ENCODE measurements at regions not wholly inside any gene's neighbourhood (a gene's known extent, or its start where the extent isn't known, plus 50 kb on each side); places are given as distances from the start of the nearest gene placed in this dataset.

DNA sequence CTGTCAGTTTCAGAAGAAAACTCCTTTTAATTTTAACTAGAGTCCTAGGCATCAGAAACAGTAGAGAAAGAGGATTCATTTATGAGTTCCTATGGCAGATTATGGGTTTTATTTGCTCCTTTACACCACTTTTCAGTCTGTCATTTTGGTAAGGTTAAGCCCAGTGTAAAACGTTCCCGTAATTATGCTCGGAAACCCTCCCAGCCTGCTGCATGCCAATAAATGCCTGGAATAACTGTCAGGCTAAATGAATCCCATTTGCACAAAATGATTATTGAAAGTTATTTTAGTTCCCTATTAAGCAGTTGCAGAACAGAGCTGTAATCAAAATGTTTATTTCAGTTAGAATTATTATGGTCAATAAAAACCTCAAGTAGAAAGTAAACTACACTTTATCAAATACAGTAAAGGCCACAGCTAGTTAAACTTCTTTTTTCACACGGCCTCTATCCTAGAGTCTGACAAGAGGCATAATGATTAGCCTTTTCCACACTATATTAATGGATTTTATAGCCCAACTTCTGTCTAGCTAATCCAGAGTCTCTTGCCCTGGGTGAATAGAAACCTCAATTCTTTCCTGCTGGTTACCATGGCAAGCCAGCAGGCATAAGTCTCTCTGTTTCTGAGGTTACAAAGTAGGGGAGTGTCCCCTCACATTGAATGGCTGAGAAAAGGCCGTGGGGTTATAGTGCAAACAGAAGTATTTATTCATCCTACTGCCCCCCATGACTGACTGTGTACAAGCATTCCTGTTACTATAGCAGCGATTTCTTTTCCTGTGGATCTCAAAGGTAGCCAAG is 80.8 kb upstream of the NPVF start:
- no peak overlapping the region for H3K4me3 ChIP-seq (ENCODE audit: low read depth, low read length)
- TF ChIP-seq, protein P1, sequence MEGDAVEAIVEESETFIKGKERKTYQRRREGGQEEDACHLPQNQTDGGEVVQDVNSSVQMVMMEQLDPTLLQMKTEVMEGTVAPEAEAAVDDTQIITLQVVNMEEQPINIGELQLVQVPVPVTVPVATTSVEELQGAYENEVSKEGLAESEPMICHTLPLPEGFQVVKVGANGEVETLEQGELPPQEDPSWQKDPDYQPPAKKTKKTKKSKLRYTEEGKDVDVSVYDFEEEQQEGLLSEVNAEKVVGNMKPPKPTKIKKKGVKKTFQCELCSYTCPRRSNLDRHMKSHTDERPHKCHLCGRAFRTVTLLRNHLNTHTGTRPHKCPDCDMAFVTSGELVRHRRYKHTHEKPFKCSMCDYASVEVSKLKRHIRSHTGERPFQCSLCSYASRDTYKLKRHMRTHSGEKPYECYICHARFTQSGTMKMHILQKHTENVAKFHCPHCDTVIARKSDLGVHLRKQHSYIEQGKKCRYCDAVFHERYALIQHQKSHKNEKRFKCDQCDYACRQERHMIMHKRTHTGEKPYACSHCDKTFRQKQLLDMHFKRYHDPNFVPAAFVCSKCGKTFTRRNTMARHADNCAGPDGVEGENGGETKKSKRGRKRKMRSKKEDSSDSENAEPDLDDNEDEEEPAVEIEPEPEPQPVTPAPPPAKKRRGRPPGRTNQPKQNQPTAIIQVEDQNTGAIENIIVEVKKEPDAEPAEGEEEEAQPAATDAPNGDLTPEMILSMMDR (IDR thresholded peaks at IDR 0.05; ENCODE audit: insufficient read depth, low read length, poor library complexity, severe bottlenecking) = no peak
- H3K27me3 ChIP-seq (ENCODE audit: control insufficient read depth, insufficient read depth, low read length) = no peaks in the 10 kb centered on the region
- no peaks in the 10 kb centered on the region for H3K36me3 ChIP-seq (ENCODE audit: control insufficient read depth, insufficient read depth, low read length)
- DNase-seq (ENCODE audit: low read depth) = no peak

DNA sequence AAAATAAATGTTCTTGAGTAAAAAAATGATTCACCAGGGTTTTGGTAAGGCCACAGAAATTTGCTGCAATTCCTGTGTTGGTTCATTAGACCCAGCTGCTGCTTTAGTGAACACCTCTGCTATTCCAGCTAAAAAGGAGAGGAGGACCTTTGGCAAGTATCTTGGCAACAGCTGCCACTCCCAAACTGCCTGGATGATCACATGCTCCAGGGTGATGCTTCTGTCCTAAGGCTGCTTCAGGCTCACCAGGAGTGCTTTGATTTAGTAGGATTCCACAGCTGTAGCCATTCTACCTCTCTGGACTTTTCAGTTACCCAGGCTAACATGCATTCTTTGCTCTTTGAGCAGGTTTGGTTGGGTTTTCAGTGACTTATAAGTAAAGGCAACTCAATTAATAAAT is 82.6 kb upstream of the NPVF start:
- DNase-seq (ENCODE audit: low read depth) = no peak
- H3K27me3 ChIP-seq (ENCODE audit: control insufficient read depth, insufficient read depth, low read length) = no peaks in the 10 kb centered on the region
- no peaks in the 10 kb centered on the region for H3K36me3 ChIP-seq (ENCODE audit: control insufficient read depth, insufficient read depth, low read length)
- no peak overlapping the region for H3K4me3 ChIP-seq (ENCODE audit: low read depth, low read length)
- TF ChIP-seq, protein P1 (IDR thresholded peaks at IDR 0.05; ENCODE audit: insufficient read depth, low read length, poor library complexity, severe bottlenecking) = no peak

DNA sequence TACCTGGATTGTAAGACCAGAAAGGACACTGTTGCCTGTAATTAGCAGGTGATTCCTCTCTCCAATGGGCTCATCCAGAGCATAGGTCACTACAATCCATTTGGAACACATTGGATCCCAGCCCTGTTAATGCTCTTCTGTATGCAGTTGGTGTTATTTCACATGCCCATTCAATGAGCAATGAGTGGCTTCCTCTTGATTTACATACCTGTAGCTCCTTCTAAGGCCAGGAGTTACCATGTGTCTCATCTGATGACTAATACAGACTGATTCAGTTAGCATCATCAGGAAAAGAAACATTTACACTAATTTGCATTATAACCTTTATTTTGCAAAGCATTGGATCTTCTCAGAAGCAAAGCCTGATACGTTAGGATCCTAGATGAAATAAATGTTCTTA is 83.1 kb upstream of the NPVF start:
- Histone ChIP-seq H3K4me3 (ENCODE audit: low read depth, low read length) (no peak overlapping the region), H3K27me3 (ENCODE audit: control insufficient read depth, insufficient read depth, low read length) (no peaks in the 10 kb centered on the region), H3K36me3 (ENCODE audit: control insufficient read depth, insufficient read depth, low read length) (no peaks in the 10 kb centered on the region)
- DNase-seq (ENCODE audit: low read depth) = peak; percentile 63
- TF ChIP-seq, protein P1 (IDR thresholded peaks at IDR 0.05; ENCODE audit: insufficient read depth, low read length, poor library complexity, severe bottlenecking) = no peak

DNA sequence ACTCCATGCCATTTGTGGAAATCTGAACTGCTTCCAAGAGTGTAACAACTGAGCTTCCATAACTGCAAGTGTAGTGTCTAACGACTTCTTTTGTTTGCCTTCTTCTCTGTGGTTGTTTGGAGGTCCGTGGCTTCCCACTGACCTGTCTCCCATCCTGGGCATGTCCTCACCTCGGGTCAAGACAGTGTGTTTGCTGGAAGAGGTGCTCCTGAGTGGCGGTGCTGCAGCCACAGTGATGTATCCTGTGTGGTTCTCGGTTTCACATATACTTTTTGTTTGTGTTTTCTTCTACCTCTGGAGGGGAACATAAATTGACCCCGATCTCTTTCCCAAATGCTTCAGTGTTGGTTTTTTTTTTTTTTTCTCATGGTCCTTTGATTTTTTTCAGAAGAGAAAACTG is 84.7 kb upstream of the NPVF start:
- Histone ChIP-seq H3K36me3 (ENCODE audit: control insufficient read depth, insufficient read depth, low read length) (no peaks in the 10 kb centered on the region), H3K27me3 (ENCODE audit: control insufficient read depth, insufficient read depth, low read length) (no peaks in the 10 kb centered on the region), H3K4me3 (ENCODE audit: low read depth, low read length) (no peak overlapping the region)
- DNase-seq (ENCODE audit: low read depth) = no peak
- TF ChIP-seq, protein P1 (IDR thresholded peaks at IDR 0.05; ENCODE audit: insufficient read depth, low read length, poor library complexity, severe bottlenecking) = no peak

DNA sequence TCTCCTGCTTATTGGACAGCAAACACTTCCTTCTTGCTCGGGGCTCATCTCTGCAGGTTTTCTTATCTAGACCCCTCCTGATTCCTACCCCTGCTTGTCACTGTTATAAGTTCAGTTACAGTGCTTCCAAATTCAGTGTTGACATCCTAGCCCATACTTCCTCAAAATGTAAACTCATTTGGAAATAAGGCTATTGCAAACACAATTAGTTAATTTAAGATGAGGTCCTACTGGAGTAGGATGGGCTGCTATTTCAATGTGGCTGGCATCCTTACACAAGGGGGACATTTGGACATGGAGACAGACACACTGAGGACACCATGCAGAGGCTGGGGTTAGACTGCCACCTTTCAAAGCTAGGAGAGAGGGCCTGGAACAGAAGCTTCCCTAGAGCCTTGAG is 85.2 kb upstream of the NPVF start:
- DNase-seq (ENCODE audit: low read depth) = no peak
- H3K27me3 ChIP-seq (ENCODE audit: control insufficient read depth, insufficient read depth, low read length) = no peaks in the 10 kb centered on the region
- H3K4me3 ChIP-seq (ENCODE audit: low read depth, low read length) = no peak overlapping the region
- TF ChIP-seq, protein P1 (IDR thresholded peaks at IDR 0.05; ENCODE audit: insufficient read depth, low read length, poor library complexity, severe bottlenecking) = no peak
- no peaks in the 10 kb centered on the region for H3K36me3 ChIP-seq (ENCODE audit: control insufficient read depth, insufficient read depth, low read length)
